ENCODE measurements at regions not wholly inside any gene's neighbourhood (a gene's known extent, or its start where the extent isn't known, plus 50 kb on each side); places are given as distances from the start of the nearest gene placed in this dataset.

DNA sequence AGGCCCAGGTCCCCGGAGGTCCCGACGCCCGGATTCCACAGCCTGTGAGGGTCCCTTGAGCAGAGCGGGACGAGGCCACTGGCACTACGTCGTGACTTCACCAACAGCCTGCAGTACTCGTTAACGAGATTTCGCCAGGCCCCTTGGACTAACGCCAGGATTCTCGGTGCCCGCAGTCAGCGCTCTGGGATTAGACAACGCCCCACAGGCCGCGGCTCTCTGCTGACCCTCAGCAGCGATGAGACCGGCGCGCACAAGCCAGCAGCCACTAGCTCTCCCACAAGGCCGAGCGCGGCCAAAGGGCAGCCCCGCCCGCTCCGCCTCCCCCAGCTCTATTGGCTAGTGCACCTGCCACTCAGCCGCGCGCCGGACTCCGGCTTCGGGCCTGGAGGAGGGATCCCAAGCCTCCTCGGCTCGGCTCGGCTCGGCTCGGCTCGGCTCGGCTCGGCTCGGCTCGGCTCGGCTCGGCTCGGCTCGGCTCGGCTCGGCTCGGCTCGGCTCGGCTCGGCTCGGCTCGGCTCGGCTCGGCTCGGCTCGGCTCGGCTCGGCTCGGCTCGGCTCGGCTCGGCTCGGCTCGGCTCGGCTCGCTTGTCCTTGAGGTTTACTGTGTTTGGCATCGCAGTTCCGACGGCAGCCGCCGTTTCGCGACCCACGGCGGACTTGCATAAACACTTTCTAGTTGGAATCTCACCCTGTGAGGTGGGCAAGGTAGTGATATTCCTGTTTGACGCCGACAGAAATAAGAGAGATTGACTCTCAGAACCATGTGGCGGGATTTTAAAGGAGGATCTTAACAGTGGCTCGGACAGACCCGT is 231.7 kb upstream of the SERP2 start:
- TF ChIP-seq POLR2A (IDR thresholded peaks at IDR 0.05) (peak; percentile 91), POLR2AphosphoS5 (IDR thresholded peaks at IDR 0.05) (peak; percentile 92 to 97 (median 96))
